Kidney capillary endothelial cell (primary cell): ENCODE measurements at regions not wholly inside any gene's neighbourhood (a gene's known extent, or its start where the extent isn't known, plus 50 kb on each side); places are given as distances from the start of the nearest gene placed in this dataset.
"Not testable (repeated sequence)": the region's sequence is repeated elsewhere in the genome, so short reads cannot be mapped to it uniquely, and the experiment has no call there.

Experiments
- DNase-seq: peaks from one replicate; pipeline ENCODE4 v3.0.0-alpha.2; 2018; ENCODE audit warnings: low spot score

DNA sequence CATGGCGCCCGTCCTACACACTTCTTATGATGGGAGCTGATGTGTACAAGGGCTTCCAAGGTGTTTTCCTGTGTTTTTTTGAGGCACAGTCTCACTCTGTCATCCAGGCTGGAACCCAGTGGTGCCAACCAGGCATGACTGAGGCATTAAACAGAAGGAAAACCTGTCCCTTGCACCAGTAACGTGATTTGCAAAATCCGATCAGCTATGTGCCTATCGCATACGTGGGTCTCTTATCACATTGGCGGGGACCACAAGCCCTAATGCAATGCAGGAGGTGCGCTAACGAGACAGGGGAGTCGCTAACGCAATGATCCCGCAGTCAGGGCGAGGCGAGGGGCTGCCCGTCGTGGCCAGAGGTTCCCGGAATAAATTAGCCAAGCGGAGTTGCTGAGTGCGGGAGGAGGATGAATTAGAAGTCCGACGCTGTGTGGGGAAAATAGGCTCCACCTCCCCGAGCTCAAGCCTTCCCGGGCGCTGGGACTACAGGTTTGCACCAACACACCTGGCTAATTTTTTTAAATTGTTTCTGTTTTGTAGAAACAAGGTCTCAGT lies 162.7 kb downstream of the SHOX start:
- no peak for DNase-seq

DNA sequence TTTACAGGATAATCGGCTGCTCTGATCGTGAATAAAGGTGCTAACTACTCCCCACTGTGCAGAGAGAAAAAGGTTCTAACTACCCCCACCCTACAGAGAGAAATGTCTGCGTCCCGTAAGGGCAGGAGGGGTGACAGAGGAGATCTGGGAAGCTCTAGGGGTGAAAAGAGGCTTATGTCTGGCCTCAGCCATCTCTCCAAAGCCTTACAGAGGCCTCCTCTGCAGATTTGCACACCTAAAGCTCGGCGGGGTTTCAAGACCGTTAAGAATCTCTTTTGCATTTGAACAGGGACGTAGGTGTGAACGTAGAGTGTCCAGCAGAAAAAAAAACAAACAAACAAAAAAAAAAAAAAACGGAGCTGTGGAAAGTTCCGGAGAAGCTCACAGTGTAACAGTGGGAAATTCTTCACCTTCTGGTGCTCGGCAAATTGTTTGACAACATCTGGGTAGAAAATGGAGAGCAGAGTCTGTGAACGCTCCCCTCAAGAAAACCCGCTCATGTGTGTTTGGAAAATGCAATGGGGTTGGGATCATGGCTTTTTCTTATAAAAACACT lies 161.0 kb downstream of the SHOX start:
- no peak for DNase-seq

DNA sequence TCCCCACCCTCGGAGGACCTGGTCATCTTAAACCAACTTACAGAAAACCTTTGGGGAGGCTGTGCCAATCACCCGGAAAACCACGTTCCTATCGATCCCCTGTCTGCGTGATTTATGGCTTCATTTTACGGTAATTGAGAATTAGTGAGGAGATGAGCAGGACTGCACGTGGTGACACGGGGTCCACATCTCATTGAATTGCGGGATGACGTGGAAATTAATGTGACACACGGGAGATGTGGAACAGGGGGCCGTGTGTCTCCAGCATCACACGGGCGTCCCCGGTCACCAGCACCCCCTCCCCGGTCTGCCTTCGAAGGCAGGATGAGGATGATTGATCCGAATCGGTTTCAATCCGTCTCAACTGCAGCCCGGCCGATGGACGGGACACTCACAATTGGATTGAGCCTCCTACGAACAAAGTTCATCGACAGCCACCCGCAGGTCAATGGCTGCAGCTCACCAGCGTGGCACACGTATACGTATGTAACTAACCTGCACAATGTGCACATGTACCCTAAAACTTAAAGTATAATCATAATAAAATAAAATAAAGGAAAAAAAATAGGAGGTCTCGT lies 160.3 kb downstream of the SHOX start:
- no peak for DNase-seq

- no peak for DNase-seq
Observed at GRCh38 chrX:790041-790506, 159.5 kb downstream of the SHOX start.

DNA sequence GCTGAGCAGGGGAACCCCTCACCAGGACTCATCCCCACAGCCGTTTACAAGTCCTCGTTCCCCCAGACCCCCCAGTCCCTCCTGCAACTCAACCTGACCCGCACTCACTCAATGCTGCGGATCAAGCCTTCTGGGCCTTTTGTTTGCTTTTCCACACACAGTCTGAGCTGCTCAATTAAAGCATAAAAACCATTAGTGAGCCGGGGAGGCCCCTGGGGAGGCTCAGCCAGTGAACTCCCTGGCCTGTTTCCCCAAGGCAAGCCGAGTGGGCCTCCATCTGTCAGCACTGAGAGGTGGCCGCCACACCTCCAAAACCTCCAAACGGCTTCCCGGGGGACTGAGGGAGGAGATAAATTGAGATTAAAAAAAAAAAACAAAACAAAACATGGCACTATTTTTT lies 158.5 kb downstream of the SHOX start:
- DNase-seq: no peak

- DNase-seq: no peak
Observed at GRCh38 chrX:786441-786881, 155.9 kb downstream of the SHOX start.

GRCh38 chrX:784829-785228 lies 154.2 kb downstream of the SHOX start:
- no peak for DNase-seq

DNA sequence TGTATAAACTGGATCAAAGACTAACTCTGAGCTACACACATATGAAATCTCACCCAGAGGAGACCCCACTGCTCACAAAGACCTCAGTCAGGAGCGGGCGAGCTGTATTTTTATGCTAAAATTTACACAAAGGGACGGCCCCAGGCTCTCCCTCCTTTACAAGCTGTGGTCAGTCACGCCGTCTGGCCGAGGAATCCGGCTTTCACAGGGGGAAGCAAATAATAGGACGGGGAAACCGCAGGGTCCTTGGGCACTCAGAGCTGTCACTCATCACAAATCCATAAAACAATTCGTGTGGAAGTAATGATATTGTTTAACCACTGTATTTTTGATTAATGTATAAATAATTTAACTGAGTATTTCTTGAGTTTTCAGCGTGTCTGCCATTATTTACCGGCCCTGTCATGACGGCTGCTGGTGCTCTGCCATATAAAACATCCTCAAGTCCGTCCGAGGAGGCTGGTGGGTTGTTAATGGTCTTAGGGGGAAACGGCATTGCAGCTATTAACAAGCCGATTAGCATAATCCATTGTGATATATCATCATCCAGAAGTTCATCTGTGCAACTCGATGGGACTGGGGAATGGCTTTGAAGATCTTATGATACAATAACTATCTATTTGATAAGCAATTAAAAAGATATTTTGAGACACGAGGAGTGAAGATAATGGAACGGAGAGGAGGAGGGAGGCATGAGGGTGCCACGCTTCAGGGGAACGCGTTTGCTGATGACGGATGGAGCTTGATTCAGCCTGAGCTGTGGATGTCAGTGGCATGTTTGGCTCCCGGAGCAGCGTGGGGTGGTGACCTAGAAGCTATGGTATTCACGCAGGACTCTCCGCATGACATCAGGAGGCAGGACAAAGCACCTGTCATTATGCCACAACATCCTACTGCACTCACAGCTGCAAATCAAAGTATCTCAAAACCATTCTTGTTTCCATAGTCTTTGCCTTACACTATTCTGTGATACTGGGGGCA lies 150.9 kb downstream of the SHOX start:
- DNase-seq: no peak

- DNase-seq: no peak
Observed at GRCh38 chrX:776529-777230, 146.1 kb downstream of the SHOX start.

DNA sequence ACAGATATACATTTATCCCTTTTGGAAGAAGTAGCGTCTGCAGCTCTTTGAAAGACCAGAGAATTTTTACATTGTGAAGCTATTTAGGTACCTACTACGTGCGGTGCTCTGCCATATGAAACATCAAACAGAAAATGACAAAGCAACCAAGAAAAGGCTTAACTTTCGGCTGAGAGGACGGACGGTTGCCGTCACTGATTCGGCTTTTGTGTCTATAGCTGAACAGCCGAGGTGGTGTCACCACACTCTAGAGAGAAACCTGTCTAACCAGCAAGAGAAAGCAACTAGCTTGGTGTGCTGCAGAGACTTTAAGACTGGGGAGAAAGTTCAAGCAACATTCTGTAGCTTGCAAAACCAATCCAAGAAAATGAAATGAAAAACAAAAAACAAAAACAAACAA lies 145.5 kb downstream of the SHOX start:
- DNase-seq: no peak

DNA sequence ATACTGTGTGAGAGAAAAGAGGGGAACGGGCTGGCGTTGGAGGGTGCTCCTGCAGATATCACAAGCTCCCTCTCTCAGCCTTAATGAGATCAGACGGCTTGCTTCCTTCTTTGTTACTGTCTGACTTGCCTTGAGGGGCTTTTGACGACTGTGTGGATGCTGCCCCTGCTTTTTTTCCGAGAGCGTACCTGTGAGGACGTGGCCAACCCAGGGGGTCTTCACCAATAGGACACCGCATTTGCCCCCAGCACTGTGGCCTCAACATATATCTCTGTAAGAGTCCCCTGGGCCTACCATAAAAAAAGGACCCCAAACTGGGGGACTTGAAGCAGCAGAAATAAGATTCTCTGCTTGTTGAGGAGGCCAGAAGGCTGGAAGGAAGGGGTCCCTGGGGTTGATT lies 143.9 kb downstream of the SHOX start:
- DNase-seq: no peak

DNA sequence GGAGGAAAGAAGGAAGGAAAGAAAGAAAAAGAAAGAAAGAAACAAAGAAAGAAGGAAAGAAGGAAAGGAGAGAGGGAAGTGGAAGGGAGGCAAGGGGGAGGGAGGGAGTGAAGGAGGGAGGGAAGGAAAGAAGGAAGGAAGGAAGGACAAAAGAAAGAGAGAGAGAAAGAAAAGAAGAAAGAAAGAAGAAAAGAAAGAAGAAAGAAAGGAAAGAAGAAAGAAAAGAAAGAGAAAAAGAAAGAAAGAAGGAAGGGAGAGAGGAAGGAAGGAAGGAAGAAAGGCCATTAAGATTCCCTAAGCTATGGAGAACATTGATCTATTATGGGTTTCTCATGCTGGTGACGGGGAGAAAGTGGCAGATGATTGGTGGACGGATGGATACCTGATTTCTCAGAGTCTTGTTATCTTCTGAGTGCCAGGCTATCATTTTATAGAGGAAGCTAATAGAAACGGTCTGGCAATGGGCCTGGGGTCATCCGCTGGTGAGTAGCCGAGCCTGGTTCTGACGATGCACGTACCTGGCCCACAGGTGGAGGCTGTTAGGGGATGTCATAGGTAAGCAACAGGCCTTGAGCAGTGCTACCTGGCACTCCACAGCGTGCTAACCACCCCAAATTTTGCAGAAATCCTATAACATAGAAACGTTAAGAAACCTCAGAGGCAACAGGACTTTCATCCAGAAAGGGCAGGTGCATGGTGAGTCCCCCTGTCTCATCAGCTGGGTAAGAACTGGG lies 142.9 kb downstream of the SHOX start:
- DNase-seq: no peak

DNA sequence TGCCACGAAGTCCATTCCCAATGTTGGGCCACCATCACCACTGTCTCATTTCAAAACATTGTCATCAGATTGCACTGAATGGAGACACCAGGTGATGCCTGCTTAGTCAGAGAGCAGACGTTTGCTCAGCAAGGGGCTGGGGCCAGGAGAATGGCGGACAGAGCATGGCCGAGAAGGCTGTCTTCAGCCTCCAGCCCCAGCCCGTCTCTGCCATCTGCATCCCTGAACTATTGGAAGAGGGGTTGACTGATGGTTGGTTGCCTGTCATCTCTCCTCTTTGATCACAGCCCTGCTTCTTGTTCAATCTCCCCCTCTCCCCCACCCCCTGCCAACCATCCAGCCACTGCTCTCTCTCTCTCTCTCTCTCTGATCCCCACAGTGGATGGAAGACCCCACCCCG lies 140.9 kb downstream of the SHOX start:
- no peak for DNase-seq

- no peak for DNase-seq
Observed at GRCh38 chrX:769796-770195, 139.2 kb downstream of the SHOX start.

DNA sequence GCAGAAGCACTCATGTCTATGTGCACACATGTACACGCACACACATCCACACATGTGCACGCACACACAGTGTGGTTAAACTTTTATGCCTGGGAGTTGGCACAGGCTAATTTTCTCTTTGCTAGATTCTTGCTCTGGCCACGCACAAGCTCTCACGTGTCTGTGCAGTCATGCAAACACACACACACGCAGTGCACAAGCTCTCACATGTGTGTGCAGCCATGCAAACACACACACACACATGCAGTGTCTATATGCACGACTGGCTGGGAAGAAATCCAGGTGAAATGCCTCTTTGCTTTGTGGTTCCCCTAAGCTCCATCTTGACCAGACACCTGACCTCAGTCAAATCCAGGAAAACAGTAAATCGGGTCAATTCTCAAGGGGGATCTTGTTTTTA lies 138.0 kb downstream of the SHOX start:
- DNase-seq: no peak

DNA sequence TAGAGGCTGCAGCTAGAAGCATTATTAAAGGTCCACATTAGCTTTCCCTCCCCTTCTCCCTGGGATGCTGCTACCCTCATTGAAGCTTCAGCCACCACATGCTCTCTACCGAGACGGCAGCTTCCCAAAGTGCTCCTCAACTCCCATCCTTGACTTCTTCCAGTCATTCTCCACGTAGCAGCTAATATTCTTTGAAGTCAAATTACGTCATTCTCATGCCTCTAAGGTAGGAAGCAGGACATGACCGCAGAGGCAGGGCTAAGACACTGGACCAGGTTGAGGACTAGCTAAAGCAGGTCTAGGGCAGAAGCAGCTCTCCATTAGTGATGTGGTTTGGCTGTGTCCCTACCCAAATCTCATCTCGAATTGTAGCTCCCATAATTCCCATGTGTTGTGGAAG lies 128.3 kb downstream of the SHOX start:
- no peak for DNase-seq

GRCh38 chrX:750812-751211 lies 120.2 kb downstream of the SHOX start:
- no peak for DNase-seq

DNA sequence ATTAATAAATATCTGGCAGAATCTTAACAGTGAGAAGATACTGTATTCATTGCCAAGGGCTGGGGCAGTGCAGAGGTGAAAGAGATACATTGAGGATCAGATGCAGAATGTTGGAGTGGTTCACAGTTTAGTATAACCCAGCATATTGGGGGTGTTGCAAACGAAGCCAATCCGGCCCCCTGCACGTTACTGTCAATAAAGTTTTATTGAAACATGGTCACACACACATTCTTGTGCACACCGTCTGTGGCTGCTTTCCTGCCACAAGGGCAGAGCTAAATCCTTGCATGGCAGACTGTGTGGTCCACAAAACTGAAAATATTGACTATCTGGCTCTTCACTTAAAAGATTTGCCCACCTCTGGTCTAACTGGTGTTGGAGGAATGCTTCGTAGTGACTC lies 119.7 kb downstream of the SHOX start:
- DNase-seq: no peak

- no peak for DNase-seq
Observed at GRCh38 chrX:747176-747575, 116.6 kb downstream of the SHOX start.

DNA sequence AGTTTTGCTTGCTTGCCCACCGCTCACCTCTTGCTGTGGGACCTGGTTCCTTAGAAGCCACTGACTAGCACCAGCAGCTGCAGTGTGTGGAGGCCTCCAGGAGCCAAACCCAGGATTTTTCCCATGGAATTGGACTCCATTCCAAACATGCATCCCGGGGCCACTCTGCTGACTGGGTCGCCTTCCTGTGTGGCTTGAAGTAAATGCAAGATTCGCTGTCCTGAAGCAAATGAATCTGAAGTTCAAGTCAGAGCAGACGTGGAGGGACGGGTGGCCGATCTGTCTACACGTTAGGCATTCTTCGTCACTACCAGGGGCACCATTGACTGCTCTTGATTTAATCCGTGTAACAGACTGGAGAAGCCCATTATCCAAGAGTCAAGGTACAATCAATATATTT lies 109.0 kb downstream of the SHOX start:
- no peak for DNase-seq

GRCh38 chrX:737021-737420 lies 106.4 kb downstream of the SHOX start:
- not testable (repeated sequence) for DNase-seq

GRCh38 chrX:734362-734761 lies 103.8 kb downstream of the SHOX start:
- DNase-seq: no peak
